Activated T-cell treated with anti-CD3 and anti-CD28 coated beads, Interleukin-2, amount 50 U/mL, for 1 hour (primary cell): ENCODE measurements at regions not wholly inside any gene's neighbourhood (a gene's known extent, or its start where the extent isn't known, plus 50 kb on each side); places are given as distances from the start of the nearest gene placed in this dataset.
"Not testable (repeated sequence)": the region's sequence is repeated elsewhere in the genome, so short reads cannot be mapped to it uniquely, and the experiment has no call there.

Experiments used
- DNase-seq: peaks from one replicate; pipeline ENCODE4 v3.0.0-alpha.2; 2020

DNA sequence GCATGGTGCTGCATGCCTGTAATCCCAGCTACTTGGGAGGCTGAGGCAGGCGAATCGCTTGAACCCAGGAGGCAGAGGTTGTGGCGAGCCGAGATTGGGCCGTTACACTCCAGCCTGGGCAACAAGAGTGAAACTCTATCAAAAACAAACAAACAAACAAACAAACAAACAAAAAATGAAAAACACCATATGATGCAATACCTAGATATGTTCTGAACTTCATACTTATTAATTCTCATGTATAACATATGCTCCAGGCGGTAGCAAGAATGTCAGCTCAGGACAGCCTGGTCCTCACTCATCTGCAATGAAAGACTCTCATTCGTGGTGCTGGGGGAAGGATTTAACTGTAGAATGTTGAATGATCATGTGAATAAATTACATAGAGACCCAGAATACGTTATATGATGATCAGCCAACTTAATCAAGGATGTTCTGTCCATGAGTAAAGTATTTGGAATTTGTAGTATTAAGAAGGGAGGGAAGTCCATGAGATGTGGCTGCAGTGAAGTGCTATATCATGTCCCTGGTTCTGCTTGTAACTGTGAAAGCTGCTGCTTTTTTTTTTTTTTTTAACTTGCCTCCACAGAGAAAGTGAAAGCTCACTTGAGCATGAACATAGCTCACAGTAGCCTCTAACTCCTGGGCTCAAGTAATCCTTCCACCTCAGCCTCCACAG, 206.8 kb downstream of the UQCRFS1 start:
- DNase-seq: no peak

- DNase-seq: no peak
These were observed 208.2 kb downstream of the UQCRFS1 start for GRCh38 chr19:29004796-29005195.

DNA sequence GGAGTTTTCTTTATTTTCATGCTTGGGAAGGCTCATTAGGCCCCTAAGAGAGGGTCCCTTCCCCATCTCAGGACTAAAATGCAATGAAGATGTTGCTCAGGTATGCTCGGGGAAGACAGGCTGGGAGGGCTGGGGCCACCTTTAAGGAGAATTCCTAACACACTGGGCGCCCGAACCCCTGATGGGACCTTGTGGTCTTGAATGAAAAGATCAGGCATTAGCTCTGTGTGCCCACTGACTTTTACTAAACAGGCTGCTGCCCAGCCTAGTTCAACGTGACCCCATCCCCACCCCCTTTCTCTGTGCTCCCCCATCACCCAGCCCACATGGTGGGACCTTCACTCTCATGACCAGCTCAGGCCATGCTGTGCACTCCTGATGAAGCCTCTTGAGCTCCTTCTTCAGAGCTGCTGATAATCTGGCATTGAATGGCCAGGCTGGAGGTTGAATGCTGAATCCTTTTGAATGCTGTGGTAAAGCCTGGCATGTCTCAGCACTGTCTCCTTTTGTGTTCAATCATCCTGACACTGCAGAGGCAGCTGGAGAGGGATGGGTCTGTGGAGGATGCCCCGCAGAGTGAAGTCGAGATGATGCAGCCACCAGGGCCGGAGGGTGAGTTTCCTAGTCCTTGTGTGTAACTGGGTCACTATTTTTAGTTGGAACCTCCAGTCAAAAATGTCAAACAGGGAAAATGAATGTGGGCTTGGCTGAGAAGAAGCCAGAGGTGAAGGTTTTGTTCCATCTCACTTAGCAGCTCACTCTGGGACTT, 209.1 kb downstream of the UQCRFS1 start:
- DNase-seq: no peak

DNA sequence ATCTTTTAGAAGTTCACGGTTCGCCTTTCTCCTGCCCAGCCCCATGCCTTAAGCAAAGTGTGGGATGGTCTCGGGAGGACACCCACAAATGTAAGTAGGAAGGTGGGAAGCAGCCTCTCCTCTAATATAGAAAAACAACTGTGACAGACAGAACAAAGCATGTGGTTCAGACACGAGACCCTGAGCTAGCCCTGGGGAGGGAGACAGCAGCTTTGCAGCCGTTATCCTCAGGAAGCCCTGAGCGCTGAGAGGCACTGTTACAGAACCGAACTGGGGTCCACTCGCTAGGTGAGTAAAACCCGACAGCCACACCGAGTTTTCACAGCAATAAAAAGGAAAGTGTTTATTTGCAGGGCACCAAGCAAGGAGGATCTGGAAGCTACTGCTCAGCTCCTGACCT, 210.6 kb downstream of the UQCRFS1 start:
- no peak for DNase-seq

DNA sequence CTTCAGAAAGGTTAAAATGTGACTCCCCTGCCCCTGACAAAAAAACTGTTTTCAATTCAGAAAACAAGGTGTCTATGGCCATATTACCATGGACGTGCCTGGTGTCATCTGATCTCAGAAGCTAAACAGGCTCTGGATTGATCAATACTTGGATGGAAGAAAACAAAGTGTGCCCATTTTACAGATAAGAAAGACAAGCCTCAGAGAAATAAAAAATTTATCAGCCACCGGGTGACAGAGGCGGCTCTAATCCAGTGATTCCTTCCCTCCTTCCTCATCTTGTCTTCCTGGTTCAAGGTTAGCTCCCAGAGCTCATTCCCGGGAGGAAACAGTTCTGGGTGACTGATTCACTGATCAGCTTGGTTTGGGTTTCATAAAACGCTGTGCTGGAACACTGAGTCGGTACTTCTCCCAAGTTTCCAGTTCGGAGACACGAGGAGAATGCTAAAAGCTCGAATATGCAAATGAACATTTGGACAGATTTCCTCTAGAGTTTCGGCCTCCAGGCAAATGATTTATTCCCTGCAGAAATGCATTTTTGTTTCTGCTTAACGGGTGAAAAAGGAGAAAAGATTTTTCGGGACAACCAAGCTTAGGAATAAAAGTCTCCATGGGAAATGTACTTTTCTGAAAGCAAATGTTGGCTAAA, 211.2 kb downstream of the UQCRFS1 start:
- no peak for DNase-seq

- DNase-seq: no peak
These were observed 211.8 kb downstream of the UQCRFS1 start for GRCh38 chr19:29001141-29001581.

- no peak for DNase-seq
These were observed 213.1 kb downstream of the UQCRFS1 start for GRCh38 chr19:28999724-29000433.

DNA sequence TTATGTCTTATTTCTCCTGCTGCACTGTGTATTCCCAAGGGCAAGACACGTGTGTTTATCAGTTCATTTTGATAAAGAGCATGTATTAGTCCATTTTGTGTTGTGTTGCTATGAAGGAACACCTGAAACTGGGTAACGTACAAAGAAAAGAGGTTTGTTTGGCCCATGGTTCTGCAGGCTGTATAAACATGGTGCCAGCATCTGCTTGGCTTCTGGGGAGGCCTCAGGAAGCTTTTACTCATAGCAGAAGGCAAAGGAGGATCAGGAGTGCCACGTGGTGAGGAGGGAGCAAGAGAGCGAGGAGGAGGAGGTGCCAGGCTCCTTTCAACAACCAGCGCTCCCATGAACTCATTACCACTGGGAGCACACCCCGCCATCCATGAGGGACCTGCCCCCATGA, 214.0 kb downstream of the UQCRFS1 start:
- no peak for DNase-seq

DNA sequence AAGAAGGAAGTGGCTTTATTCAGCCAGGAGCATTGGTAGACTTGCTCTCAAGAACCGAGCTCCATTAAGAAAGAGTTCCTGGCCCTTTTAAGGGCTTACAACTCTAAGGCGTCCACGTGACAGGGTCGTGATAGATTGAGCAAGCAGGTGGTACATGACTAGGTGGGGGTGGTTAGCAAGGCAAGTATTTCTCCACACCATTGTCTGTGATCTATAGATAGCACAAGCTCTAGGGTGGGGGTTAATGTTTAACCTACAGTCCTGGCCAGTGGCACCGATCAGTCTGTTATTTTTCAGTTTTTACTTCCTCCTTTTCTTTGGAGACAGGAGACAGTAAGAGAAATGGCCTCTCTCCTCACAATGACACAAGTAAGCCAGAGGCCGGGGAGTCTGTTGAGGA, 215.1 kb downstream of the UQCRFS1 start:
- DNase-seq: not testable (repeated sequence)

DNA sequence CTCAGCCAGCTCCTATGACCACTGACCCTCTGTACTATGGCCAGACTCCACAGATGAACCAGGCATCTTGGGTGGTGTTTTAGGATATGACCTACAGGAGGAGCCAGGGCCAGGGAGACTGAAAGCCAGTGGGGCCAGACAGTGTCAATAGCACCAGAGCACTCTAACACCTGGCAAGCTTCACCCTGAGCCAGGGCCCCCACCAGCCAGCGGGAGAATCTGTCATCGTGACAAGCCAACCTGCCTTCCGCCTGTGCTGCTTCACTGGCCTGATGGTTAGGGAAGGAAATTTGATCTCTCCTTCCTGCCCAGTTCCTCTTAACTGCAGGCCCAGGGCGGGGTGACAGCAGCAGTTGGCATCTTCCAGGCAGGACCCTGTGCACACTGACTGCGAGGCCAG, 222.4 kb downstream of the UQCRFS1 start:
- DNase-seq: no peak

DNA sequence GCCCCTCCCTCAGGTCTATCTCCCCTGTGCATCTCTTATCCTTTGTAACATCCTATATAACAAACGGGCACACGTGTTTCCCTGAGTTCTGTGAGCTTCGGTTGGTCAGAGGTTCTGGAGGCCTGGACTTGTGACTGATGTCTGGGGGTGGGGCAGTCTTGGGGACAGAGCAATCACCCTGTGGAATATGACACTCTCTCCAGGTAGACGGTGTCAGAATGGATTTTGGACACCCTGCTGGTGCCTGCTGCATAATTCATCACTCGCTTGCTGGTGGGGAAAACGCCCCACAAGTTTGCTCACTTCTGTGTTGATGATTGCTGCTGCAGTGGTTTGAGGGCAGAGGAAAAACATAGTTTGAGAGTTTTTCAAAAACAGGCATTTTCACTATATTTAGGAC, 223.2 kb downstream of the UQCRFS1 start:
- DNase-seq: no peak

DNA sequence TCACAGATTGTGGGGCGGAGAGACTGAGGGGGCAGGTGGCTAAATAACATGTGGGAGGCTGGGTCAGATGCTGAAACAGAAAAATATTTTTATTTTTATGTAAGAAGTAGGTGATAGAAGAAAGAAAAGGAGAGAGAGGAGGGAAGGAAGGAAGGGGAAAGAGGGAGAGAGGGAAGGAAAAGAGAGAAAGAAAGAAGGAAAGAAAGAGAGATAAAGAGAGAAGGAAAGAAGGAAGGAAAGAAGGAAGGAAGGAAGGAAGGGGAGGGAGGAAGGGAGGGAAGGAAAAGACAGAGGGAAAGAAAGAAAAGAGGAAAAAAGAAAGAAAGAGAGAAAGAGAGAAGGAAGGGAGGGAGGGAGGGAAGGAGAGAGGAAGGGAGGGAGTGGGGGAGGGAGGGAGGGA, 224.9 kb downstream of the UQCRFS1 start:
- DNase-seq: no peak

GRCh38 chr19:28987177-28987576, 225.8 kb downstream of the UQCRFS1 start:
- no peak for DNase-seq

- no peak for DNase-seq
These were observed 227.8 kb downstream of the UQCRFS1 start for GRCh38 chr19:28985201-28985600.

DNA sequence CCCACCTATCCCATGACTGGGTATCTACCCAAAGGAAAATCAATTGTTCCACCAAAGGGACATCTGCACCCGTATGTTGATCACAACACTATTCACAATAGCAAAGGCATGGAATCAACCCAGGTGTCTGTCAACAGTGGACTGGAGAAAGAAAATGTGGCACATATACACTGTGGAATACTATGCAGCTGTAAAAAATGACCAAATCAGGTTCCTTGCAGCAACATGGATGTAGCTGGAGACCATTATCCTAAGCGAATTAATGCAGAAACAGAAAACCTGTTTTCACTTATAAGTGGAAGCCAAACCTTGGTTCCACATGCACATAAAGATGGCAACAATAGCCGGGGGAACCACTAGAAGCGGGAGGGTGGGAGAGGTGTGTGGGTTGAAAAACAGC, 228.6 kb downstream of the UQCRFS1 start:
- DNase-seq: no peak

- no peak for DNase-seq
These were observed 229.5 kb downstream of the UQCRFS1 start for GRCh38 chr19:28983430-28983829.

DNA sequence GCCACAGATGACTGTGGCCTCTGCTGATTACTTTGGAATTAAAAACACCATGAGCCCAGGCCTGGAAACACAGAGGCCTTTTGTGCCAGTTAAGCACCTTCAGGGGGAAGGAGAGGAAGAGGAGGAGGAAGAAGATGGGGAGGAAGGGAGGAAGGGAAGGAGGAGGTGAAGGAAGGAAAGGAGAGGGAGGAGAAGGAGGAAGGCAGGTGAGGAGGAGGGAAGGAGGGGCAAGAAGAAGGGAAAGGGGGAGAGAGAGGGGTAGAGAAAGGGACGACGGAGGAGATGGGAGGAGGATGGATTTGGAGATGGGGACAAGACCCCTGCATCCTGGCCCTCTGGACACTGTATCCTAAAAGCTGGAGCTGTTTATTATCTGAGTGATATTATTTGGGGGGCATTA, 231.0 kb downstream of the UQCRFS1 start:
- no peak for DNase-seq

- DNase-seq: no peak
These were observed 231.4 kb downstream of the UQCRFS1 start for GRCh38 chr19:28981518-28981917.

DNA sequence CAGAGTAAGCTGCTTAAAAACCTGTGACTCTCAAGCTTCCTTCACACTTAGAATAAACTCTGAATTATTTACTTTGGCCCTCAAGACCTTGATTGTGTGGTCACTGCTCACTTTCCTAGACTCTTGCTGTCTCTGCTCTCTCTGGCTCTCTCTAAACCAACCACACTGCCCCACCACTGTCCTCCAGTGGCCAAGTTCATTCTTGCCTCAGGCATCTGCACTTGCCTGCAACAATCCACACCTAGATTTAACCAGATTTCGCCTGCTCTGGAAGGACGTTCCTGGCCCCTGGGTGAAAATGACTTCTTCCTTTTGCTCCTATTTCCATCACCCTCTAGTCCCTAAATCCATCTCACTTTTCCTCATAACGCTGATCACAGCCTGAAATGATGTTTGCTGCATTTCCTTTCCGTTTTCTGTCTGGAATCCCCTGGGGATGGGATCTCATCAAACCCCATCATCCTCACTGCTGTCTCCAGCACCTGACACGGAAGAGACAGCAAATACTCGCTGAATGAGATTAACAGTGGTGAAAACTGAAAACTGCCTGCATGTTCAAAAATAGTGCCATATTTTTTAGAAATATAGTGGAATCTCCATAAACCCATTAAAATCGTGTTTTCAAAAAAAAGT, 232.6 kb downstream of the UQCRFS1 start:
- DNase-seq: no peak

DNA sequence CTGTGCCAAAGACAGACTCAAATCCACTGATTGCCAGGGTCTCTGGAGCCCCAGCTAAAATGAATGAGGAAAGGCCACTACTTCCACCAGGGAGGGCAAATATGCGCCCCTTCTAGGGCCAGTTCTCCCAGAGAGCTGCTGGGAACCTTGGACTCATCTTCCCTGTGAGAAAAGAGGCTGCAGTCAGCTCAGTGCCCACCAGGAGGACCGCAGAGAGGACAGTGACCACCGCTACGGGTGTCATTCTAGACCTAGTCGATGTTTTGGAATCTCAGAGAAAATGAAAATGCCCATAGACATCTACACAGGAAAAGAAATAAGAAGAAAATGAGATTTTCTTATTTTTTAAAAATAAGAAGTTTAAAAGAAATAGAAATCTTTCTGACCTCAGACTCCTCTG, 235.1 kb downstream of the UQCRFS1 start:
- DNase-seq: no peak

DNA sequence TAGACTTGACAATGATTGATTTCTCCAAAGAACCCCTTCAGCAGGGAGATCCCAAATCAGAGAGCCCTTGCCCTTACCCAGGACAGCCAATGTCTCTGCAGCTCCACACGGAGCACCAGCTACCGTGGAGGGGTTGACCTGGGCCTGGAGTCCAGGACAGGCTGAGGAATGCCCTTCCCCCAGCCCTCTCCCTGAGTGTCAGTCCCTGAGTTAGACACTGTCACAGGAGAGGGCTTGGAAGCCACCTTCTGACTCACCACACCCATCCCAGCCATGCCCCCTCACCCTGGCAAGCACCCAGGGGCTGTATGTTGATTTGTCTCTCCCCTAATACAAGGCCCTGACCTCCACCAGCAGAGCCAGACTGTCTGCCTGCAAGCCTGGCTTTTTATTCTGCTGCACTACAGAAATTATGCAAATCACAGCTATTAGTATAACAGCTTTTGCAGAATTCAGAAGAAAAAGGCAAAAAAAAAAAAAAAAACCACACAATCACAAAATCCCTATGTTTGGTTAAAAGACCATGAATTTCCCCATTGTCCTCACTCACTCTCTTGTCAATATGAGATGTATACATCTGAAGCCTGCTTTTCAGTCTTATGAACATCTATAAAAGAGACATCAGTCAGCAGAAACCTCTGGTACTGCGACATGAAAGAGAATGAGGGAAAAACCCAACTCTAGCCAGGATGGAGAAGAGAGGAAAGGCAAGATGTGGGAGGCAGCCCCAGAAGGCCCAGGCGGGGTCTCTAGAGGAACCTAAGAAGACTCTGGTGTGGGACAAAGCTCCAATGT, 240.7 kb downstream of the UQCRFS1 start:
- no peak for DNase-seq

DNA sequence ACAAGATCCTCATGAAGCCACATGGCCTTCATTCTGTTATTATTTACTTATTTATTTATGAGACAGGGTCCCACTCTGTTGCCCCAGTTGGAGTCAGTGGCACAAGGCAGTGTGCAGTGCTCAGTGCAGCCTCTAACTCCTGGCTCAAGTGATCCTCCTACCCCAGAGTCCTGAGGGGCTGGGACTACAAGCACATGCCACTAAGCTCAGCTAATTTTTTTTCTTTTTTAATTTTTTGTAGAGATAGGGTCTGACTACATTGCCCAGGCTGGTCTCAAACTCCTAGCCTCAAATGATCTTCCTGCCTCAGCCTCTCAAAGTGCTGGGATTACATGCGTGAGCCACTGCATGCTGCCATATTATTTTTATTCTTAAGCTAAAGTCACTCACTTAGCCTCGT, 241.4 kb downstream of the UQCRFS1 start:
- no peak for DNase-seq
